ENCODE measurements at regions not wholly inside any gene's neighbourhood (a gene's known extent, or its start where the extent isn't known, plus 50 kb on each side); places are given as distances from the start of the nearest gene placed in this dataset.

- TF ChIP-seq, protein P1, sequence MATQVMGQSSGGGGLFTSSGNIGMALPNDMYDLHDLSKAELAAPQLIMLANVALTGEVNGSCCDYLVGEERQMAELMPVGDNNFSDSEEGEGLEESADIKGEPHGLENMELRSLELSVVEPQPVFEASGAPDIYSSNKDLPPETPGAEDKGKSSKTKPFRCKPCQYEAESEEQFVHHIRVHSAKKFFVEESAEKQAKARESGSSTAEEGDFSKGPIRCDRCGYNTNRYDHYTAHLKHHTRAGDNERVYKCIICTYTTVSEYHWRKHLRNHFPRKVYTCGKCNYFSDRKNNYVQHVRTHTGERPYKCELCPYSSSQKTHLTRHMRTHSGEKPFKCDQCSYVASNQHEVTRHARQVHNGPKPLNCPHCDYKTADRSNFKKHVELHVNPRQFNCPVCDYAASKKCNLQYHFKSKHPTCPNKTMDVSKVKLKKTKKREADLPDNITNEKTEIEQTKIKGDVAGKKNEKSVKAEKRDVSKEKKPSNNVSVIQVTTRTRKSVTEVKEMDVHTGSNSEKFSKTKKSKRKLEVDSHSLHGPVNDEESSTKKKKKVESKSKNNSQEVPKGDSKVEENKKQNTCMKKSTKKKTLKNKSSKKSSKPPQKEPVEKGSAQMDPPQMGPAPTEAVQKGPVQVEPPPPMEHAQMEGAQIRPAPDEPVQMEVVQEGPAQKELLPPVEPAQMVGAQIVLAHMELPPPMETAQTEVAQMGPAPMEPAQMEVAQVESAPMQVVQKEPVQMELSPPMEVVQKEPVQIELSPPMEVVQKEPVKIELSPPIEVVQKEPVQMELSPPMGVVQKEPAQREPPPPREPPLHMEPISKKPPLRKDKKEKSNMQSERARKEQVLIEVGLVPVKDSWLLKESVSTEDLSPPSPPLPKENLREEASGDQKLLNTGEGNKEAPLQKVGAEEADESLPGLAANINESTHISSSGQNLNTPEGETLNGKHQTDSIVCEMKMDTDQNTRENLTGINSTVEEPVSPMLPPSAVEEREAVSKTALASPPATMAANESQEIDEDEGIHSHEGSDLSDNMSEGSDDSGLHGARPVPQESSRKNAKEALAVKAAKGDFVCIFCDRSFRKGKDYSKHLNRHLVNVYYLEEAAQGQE (IDR thresholded peaks at IDR 0.05; ENCODE audit: unreplicated experiment) = no peak
- TF ChIP-seq CTCF (conservative IDR thresholded peaks at IDR 0.05; ENCODE audit: low read depth in 2 of 2) (no peak), EZH2 (IDR thresholded peaks at IDR 0.05; ENCODE audit: low read depth, unreplicated experiment) (no peak)
- TF ChIP-seq, protein P2, sequence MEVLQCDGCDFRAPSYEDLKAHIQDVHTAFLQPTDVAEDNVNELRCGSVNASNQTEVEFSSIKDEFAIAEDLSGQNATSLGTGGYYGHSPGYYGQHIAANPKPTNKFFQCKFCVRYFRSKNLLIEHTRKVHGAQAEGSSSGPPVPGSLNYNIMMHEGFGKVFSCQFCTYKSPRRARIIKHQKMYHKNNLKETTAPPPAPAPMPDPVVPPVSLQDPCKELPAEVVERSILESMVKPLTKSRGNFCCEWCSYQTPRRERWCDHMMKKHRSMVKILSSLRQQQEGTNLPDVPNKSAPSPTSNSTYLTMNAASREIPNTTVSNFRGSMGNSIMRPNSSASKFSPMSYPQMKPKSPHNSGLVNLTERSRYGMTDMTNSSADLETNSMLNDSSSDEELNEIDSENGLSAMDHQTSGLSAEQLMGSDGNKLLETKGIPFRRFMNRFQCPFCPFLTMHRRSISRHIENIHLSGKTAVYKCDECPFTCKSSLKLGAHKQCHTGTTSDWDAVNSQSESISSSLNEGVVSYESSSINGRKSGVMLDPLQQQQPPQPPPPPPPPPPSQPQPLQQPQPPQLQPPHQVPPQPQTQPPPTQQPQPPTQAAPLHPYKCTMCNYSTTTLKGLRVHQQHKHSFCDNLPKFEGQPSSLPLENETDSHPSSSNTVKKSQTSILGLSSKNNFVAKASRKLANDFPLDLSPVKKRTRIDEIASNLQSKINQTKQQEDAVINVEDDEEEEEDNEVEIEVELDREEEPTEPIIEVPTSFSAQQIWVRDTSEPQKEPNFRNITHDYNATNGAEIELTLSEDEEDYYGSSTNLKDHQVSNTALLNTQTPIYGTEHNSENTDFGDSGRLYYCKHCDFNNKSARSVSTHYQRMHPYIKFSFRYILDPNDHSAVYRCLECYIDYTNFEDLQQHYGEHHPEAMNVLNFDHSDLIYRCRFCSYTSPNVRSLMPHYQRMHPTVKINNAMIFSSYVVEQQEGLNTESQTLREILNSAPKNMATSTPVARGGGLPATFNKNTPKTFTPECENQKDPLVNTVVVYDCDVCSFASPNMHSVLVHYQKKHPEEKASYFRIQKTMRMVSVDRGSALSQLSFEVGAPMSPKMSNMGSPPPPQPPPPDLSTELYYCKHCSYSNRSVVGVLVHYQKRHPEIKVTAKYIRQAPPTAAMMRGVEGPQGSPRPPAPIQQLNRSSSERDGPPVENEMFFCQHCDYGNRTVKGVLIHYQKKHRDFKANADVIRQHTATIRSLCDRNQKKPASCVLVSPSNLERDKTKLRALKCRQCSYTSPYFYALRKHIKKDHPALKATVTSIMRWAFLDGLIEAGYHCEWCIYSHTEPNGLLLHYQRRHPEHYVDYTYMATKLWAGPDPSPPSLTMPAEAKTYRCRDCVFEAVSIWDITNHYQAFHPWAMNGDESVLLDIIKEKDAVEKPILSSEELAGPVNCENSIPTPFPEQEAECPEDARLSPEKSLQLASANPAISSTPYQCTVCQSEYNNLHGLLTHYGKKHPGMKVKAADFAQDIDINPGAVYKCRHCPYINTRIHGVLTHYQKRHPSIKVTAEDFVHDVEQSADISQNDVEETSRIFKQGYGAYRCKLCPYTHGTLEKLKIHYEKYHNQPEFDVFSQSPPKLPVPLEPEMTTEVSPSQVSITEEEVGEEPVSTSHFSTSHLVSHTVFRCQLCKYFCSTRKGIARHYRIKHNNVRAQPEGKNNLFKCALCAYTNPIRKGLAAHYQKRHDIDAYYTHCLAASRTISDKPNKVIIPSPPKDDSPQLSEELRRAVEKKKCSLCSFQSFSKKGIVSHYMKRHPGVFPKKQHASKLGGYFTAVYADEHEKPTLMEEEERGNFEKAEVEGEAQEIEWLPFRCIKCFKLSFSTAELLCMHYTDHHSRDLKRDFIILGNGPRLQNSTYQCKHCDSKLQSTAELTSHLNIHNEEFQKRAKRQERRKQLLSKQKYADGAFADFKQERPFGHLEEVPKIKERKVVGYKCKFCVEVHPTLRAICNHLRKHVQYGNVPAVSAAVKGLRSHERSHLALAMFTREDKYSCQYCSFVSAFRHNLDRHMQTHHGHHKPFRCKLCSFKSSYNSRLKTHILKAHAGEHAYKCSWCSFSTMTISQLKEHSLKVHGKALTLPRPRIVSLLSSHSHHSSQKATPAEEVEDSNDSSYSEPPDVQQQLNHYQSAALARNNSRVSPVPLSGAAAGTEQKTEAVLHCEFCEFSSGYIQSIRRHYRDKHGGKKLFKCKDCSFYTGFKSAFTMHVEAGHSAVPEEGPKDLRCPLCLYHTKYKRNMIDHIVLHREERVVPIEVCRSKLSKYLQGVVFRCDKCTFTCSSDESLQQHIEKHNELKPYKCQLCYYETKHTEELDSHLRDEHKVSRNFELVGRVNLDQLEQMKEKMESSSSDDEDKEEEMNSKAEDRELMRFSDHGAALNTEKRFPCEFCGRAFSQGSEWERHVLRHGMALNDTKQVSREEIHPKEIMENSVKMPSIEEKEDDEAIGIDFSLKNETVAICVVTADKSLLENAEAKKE (CRISPR knock-in tag; IDR thresholded peaks at IDR 0.05) = no peak
Observed at GRCh38 chr7:106794276-106795083, 70.6 kb upstream of the PIK3CG start (continued).

Measured in GM23338 (cell line).